Mucosa of descending colon (tissue), 3 donors: ENCODE measurements at regions not wholly inside any gene's neighbourhood (a gene's known extent, or its start where the extent isn't known, plus 50 kb on each side); places are given as distances from the start of the nearest gene placed in this dataset.

Experiments used
- ATAC-seq: fragments of 200-7000 bp; cut with Tn5 transposase; one replicate; pipeline ENCODE4 v1.9.1; 2020; ENCODE audit warnings: mild to moderate bottlenecking, moderate library complexity
- DNase-seq, 3 donors: peaks; one replicate each; pipeline ENCODE4 v3.0.0-alpha.2; 2020
- H3K36me3 ChIP-seq: fragments of 200-600 bp; one replicate; pipeline ENCODE4 v1.8.0; 2021; ENCODE audit warnings: low read depth, mild to moderate bottlenecking
- H3K4me1 ChIP-seq: fragments of 200-600 bp; one replicate; pipeline ENCODE4 v1.8.0; 2021; ENCODE audit warnings: low read depth, mild to moderate bottlenecking
- H3K4me3 ChIP-seq: fragments of 200-600 bp; one replicate; pipeline ENCODE4 v1.8.0; 2021; ENCODE audit warnings: mild to moderate bottlenecking
- H3K9me3 ChIP-seq: fragments of 200-600 bp; one replicate; pipeline ENCODE4 v1.8.0; 2021; ENCODE audit warnings: mild to moderate bottlenecking
- CTCF ChIP-seq: fragments of 200-600 bp; IDR thresholded peaks from one replicate; pipeline ENCODE4 v1.8.0; 2022; ENCODE audit warnings: antibody characterized with exemption, mild to moderate bottlenecking
- intact Hi-C, 2 donors: fragments of 100-400 bp; cut with DNase I in 1 of 2; cut with micrococcal nuclease in 1 of 2; formaldehyde crosslinking; loops; one replicate each; pipeline versions ENCODE4 v1.11.0 to v1.11.1; 2022; cut with DNase I, micrococcal nuclease
- donor health status: DM: no; HTN: no; CAD: no; lungs with moderate emphysema.
- donor health status: DM: no; HTN: no; CAD: no.
- donor health status: DM: no; HTN: yes; CAD: no.

- no peak overlapping the region for H3K4me3 ChIP-seq
- H3K9me3 ChIP-seq = no peaks in the 10 kb centered on the region
- no peak for TF ChIP-seq CTCF
- ATAC-seq (no peak), DNase-seq (no peak)
- no peaks in the 10 kb centered on the region for H3K36me3 ChIP-seq
- intact Hi-C loops = no loop called here
- no peaks in the 10 kb centered on the region for H3K4me1 ChIP-seq
Observed at GRCh38 chr11:25958045-25958444, 373.9 kb upstream of the ANO3 start.

GRCh38 chr11:25961539-25961938 lies 370.4 kb upstream of the ANO3 start:
- intact Hi-C loops = no loop called here
- ATAC-seq = no peak
- no peak overlapping the region for H3K4me3 ChIP-seq

GRCh38 chr11:25970726-25971508 lies 361.0 kb upstream of the ANO3 start:
- Histone ChIP-seq H3K9me3 (no peaks in the 10 kb centered on the region), H3K4me3 (no peak overlapping the region), H3K4me1 (no peaks in the 10 kb centered on the region), H3K36me3 (no peaks in the 10 kb centered on the region)
- ATAC-seq (no peak), DNase-seq (no peak)
- no peak for TF ChIP-seq CTCF
- intact Hi-C loops = no loop called here

More at GRCh38 chr11:25961539-25961938, 370.4 kb upstream of the ANO3 start:
- Histone ChIP-seq H3K9me3 (no peaks in the 10 kb centered on the region), H3K4me1 (no peaks in the 10 kb centered on the region), H3K36me3 (no peaks in the 10 kb centered on the region)
- no peak for TF ChIP-seq CTCF
- no peak for DNase-seq

- ATAC-seq (no peak), DNase-seq (no peak)
- no peaks in the 10 kb centered on the region for H3K4me1 ChIP-seq
- H3K36me3 ChIP-seq = no peaks in the 10 kb centered on the region
- intact Hi-C loops = loop anchor here in 1 of 2 donors (10.0 kb wide), 1 partner anchor 295 kb away; no protein-coding TSS in a partner anchor
- TF ChIP-seq CTCF = no peak
- H3K9me3 ChIP-seq = no peaks in the 10 kb centered on the region
- no peak overlapping the region for H3K4me3 ChIP-seq
Observed at GRCh38 chr11:25980091-25980490, 351.8 kb upstream of the ANO3 start.

GRCh38 chr11:25981998-25982397 lies 349.9 kb upstream of the ANO3 start:
- no peak overlapping the region for H3K4me3 ChIP-seq
- no peaks in the 10 kb centered on the region for H3K9me3 ChIP-seq
- ATAC-seq (peak; percentile 55), DNase-seq (peak in 1 of 3 donors; percentile 42)
- H3K4me1 ChIP-seq = no peaks in the 10 kb centered on the region
- H3K36me3 ChIP-seq = no peaks in the 10 kb centered on the region
- TF ChIP-seq CTCF = peak; percentile 15
- intact Hi-C loops = loop anchor here in 1 of 2 donors (10.0 kb wide), 1 partner anchor 293 kb away; no protein-coding TSS in a partner anchor
